ENCODE measurements at regions not wholly inside any gene's neighbourhood (a gene's known extent, or its start where the extent isn't known, plus 50 kb on each side); places are given as distances from the start of the nearest gene placed in this dataset.
A peak's percentile ranks its signal among the peaks of the same experiment; 100 is the strongest.

- TF ChIP-seq ZNF646 (CRISPR knock-in tag; IDR thresholded peaks at IDR 0.05) (no peak), SNAI1 (CRISPR knock-in tag; IDR thresholded peaks at IDR 0.05; ENCODE audit: borderline replicate concordance) (no peak), REST (IDR thresholded peaks at IDR 0.05; ENCODE audit: borderline replicate concordance in 1 of 2, low read depth in 1 of 2, low read length in 2 of 2) (no peak), SIX4 (CRISPR knock-in tag; IDR thresholded peaks at IDR 0.05) (no peak), KAT8 (CRISPR knock-in tag; IDR thresholded peaks at IDR 0.05) (no peak), NR1H2 (CRISPR knock-in tag; IDR thresholded peaks at IDR 0.05; ENCODE audit: borderline replicate concordance, low read depth) (no peak), TGIF2 (CRISPR knock-in tag; IDR thresholded peaks at IDR 0.05) (no peak), TARDBP (CRISPR knock-in tag; IDR thresholded peaks at IDR 0.05) (peak; percentile 25; the same call in 1 of the 2 replicates), ZHX2 (IDR thresholded peaks at IDR 0.05; ENCODE audit: low read depth) (no peak), ZHX2 (CRISPR knock-in tag; IDR thresholded peaks at IDR 0.05; ENCODE audit: borderline replicate concordance) (no peak), SOX13 (IDR thresholded peaks at IDR 0.05) (no peak), SOX13 (CRISPR knock-in tag; conservative IDR thresholded peaks at IDR 0.05 in 1 of 2, IDR thresholded peaks at IDR 0.05 in 1 of 2) (peak in 1 of 2 experiments; percentile 41; a peak in 1 of 4 replicates), ZEB1 (IDR thresholded peaks at IDR 0.05; ENCODE audit: insufficient replicate concordance, low read depth) (peak; percentile 95)
Observed at GRCh38 chr1:234670967-234671626, 61.1 kb upstream of the IRF2BP2 start (continued).
